Caco-2 (cell line): ENCODE measurements at regions not wholly inside any gene's neighbourhood (a gene's known extent, or its start where the extent isn't known, plus 50 kb on each side); places are given as distances from the start of the nearest gene placed in this dataset.

Experiments
- BruUV-seq: library from RNA; stranded (reverse); fragments of 400-500 nt; replicated peaks from 2 replicates; lab custom pipeline; 2021; lab: Mats Ljungman, UMichigan
- CTCF ChIA-PET: fragments of 300-600 bp; sonication (Branson Sonifier 250); formaldehyde crosslinking; loops from one replicate; lab custom pipeline; 2022; ENCODE audit warnings: antibody characterized with exemption; lab: Charles Lee
- POLR2A ChIA-PET: fragments of 300-600 bp; sonication (Branson Sonifier 250); formaldehyde crosslinking; loops from one replicate; lab custom pipeline; 2022; ENCODE audit warnings: antibody characterized with exemption; lab: Charles Lee
- DNase-seq, 2 experiments: peaks; one replicate each; pipeline versions ENCODE4 v3.0.0 to v3.0.0-alpha.2; 2020 to 2022
- H3K27me3 ChIP-seq: replicated peaks from 2 replicates; pipeline ENCODE4 v1.6.0; 2011; ENCODE audit warnings: low read length; ENCODE audit not compliant: control insufficient read depth, insufficient read depth
- H3K36me3 ChIP-seq: 2 replicates; pipeline ENCODE4 v1.5.1; 2011; ENCODE audit warnings: low read length; ENCODE audit not compliant: control insufficient read depth, insufficient read depth
- H3K4me1 ChIP-seq: fragments of 250-450 bp; sonication (Bioruptor Pico); 2 replicates; pipeline ENCODE4 v1.5.1; 2020; ENCODE audit warnings: mild to moderate bottlenecking
- H3K4me3 ChIP-seq: 2 replicates; pipeline ENCODE4 v1.5.1; 2011; ENCODE audit warnings: low read depth, mild to moderate bottlenecking, control low read depth, low read length
- H3K9me3 ChIP-seq: fragments of 250-450 bp; sonication (Bioruptor Pico); 2 replicates; pipeline ENCODE4 v1.5.1; 2020; ENCODE audit warnings: mild to moderate bottlenecking, moderate library complexity
- H3K27ac Mint-ChIP-seq: one replicate; pipeline ENCODE4 v1.8.0; 2022; ENCODE audit warnings: mixed read lengths; ENCODE audit not compliant: unreplicated experiment
- H3K27me3 Mint-ChIP-seq: one replicate; pipeline ENCODE4 v1.8.0; 2022; ENCODE audit warnings: mixed read lengths; ENCODE audit not compliant: insufficient read depth, unreplicated experiment
- H3K36me3 Mint-ChIP-seq: one replicate; pipeline ENCODE4 v1.8.0; 2022; ENCODE audit warnings: mild to moderate bottlenecking, mixed read lengths; ENCODE audit not compliant: insufficient read depth, unreplicated experiment
- H3K4me1 Mint-ChIP-seq: one replicate; pipeline ENCODE4 v1.8.0; 2022; ENCODE audit warnings: low read depth, mixed read lengths; ENCODE audit not compliant: unreplicated experiment
- H3K4me3 Mint-ChIP-seq: one replicate; pipeline ENCODE4 v1.8.0; 2022; ENCODE audit warnings: mild to moderate bottlenecking, moderate library complexity, mixed read lengths; ENCODE audit not compliant: unreplicated experiment
- H3K9me3 Mint-ChIP-seq: one replicate; pipeline ENCODE4 v1.8.0; 2022; ENCODE audit warnings: mixed read lengths; ENCODE audit not compliant: unreplicated experiment
- intact Hi-C: fragments of 100-400 bp; cut with micrococcal nuclease; formaldehyde crosslinking; loops from one replicate; pipeline ENCODE4 v1.10.0; 2022; ENCODE audit not compliant: unreplicated experiment
- TF ChIP-seq, protein P1 (sequence below), 2 experiments: fragments of 200-600 bp in 1 of 2; IDR thresholded peaks; 1 replicate in 1 of 2; 2 replicates in 1 of 2; pipeline versions ENCODE4 v1.5.1 to v1.8.0; 2011 to 2022; ENCODE audit warnings: antibody characterized with exemption in 1 of 2, control low read depth in 1 of 2, inconsistent platforms in 1 of 2, low read depth in 1 of 2, low read length in 1 of 2, mild to moderate bottlenecking in 1 of 2, moderate library complexity in 1 of 2; ENCODE audit not compliant: insufficient read depth in 1 of 2, severe bottlenecking in 1 of 2, unreplicated experiment in 1 of 2

DNA sequence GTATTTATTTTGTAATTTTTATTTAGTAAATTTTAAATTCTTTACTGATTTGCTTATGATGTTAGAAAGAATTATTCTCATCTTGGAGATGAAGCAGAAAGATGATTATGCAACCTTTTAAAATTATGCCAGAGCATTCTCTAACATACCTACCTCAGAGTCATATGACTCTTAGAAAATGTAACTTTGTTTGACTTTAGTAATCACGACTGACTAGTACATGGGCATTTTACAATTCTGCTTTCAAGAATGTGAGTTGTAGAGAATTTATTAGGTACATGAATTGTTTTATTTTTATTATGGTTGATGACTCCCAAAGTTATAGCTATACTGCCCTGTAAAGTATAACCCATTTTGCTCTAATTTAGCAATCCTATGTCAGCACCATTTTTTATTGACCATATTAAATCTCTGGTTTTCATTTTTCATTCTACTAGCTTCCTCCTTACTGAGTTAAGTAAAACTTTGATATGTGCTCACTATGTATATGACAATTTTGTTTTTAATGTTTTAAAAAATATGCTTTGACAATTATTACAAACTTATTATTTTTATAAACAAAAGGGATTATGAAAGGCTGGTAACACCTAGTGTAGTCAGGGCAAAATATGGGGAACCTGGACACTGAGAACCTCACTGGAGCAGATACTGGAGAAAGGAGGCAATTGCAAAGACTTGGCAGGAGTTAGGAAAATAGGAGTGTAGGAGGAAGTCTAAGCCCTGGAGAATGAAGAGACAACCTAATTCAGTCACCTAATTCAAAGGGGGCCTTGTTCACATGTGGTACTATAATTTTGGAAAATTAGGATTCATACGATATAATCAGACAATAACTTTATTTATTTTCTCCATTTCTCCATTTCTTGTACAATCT, 249.7 kb upstream of the DAB2 start:
- TF ChIP-seq, protein P1, sequence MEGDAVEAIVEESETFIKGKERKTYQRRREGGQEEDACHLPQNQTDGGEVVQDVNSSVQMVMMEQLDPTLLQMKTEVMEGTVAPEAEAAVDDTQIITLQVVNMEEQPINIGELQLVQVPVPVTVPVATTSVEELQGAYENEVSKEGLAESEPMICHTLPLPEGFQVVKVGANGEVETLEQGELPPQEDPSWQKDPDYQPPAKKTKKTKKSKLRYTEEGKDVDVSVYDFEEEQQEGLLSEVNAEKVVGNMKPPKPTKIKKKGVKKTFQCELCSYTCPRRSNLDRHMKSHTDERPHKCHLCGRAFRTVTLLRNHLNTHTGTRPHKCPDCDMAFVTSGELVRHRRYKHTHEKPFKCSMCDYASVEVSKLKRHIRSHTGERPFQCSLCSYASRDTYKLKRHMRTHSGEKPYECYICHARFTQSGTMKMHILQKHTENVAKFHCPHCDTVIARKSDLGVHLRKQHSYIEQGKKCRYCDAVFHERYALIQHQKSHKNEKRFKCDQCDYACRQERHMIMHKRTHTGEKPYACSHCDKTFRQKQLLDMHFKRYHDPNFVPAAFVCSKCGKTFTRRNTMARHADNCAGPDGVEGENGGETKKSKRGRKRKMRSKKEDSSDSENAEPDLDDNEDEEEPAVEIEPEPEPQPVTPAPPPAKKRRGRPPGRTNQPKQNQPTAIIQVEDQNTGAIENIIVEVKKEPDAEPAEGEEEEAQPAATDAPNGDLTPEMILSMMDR (IDR thresholded peaks at IDR 0.05; ENCODE audit: insufficient read depth in 1 of 2, low read depth in 1 of 2, low read length in 1 of 2, severe bottlenecking in 1 of 2, unreplicated experiment in 1 of 2) = no peak
- Histone ChIP-seq H3K4me1 (no peaks in the 10 kb centered on the region), H3K36me3 (no peaks in the 10 kb centered on the region), H3K4me3 (no peak overlapping the region), H3K9me3 (no peaks in the 10 kb centered on the region), H3K27me3 (no peaks in the 10 kb centered on the region)
- no TSS peak for BruUV-seq
- POLR2A ChIA-PET = no interaction called here
- Mint-ChIP-seq H3K4me1 (no peaks in the 10 kb centered on the region), H3K9me3 (no peaks in the 10 kb centered on the region), H3K4me3 (no peak overlapping the region), H3K27me3 (no peaks in the 10 kb centered on the region), H3K36me3 (no peaks in the 10 kb centered on the region), H3K27ac (no peak overlapping the region)
- CTCF ChIA-PET = no interaction called here
- no peak for DNase-seq
- intact Hi-C loops = no loop called here

DNA sequence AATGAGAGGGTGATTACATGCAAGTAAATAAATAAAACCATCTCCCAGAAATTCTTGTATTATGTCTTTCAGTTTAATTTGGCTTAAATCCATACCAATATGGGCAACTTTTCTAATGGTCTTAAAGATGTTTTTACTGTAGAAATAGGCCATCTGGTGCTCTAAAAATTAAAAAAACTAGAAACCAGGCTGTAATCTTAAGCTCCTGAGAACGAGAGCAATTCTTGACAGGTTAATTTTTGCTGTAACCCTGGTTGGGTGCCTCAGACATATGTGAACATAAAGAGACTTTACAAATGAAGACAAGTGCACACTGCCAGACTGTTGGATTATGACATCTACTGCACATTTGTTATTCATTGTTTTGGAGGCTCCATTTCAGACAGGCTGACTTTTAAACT, 246.8 kb upstream of the DAB2 start:
- Mint-ChIP-seq H3K27ac (no peak overlapping the region), H3K4me1 (no peaks in the 10 kb centered on the region), H3K27me3 (no peaks in the 10 kb centered on the region), H3K36me3 (no peaks in the 10 kb centered on the region), H3K9me3 (no peaks in the 10 kb centered on the region), H3K4me3 (no peak overlapping the region)
- no peak overlapping the region for H3K4me3 ChIP-seq
- H3K4me1 ChIP-seq = no peaks in the 10 kb centered on the region
- intact Hi-C loops = no loop called here
- POLR2A ChIA-PET = no interaction called here
- TF ChIP-seq, protein P1 (IDR thresholded peaks at IDR 0.05; ENCODE audit: insufficient read depth in 1 of 2, low read depth in 1 of 2, low read length in 1 of 2, severe bottlenecking in 1 of 2, unreplicated experiment in 1 of 2) = no peak
- CTCF ChIA-PET = no interaction called here
- H3K9me3 ChIP-seq = no peaks in the 10 kb centered on the region
- H3K27me3 ChIP-seq = no peaks in the 10 kb centered on the region
- no peaks in the 10 kb centered on the region for H3K36me3 ChIP-seq
- no peak for DNase-seq
- BruUV-seq = no TSS peak

DNA sequence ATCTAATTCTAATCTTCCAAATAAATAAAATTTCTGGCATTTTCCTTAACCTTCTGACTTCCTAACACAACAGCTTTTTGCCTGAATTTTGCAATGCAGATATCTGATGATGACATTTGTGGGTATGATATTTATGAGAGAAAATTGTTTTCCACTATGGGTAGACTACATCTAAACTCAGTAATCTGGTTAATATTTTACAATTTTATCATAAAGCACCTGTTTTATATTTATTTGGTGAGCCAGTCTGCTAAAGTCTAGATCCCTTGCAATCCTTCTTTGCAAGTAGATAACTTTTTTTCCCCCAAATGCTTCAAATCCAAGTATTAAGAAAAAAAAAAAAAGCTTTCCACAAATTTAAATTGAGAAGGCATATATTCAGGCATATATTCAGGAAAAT, 246.2 kb upstream of the DAB2 start:
- H3K36me3 ChIP-seq = no peaks in the 10 kb centered on the region
- BruUV-seq = no TSS peak
- no peak overlapping the region for H3K27ac Mint-ChIP-seq
- H3K4me1 Mint-ChIP-seq = no peaks in the 10 kb centered on the region
- no peaks in the 10 kb centered on the region for H3K27me3 Mint-ChIP-seq
- no peak overlapping the region for H3K4me3 ChIP-seq
- TF ChIP-seq, protein P1 (IDR thresholded peaks at IDR 0.05; ENCODE audit: insufficient read depth in 1 of 2, low read depth in 1 of 2, low read length in 1 of 2, severe bottlenecking in 1 of 2, unreplicated experiment in 1 of 2) = no peak
- no peak for DNase-seq
- H3K36me3 Mint-ChIP-seq = no peaks in the 10 kb centered on the region
- no peaks in the 10 kb centered on the region for H3K9me3 ChIP-seq
- no peaks in the 10 kb centered on the region for H3K9me3 Mint-ChIP-seq
- H3K27me3 ChIP-seq = no peaks in the 10 kb centered on the region
- no peak overlapping the region for H3K4me3 Mint-ChIP-seq
- CTCF ChIA-PET = no interaction called here
- intact Hi-C loops = no loop called here
- POLR2A ChIA-PET = no interaction called here
- H3K4me1 ChIP-seq = no peaks in the 10 kb centered on the region
